BJ (cell line): ENCODE measurements at regions not wholly inside any gene's neighbourhood (a gene's known extent, or its start where the extent isn't known, plus 50 kb on each side); places are given as distances from the start of the nearest gene placed in this dataset.
"Not testable (repeated sequence)": the region's sequence is repeated elsewhere in the genome, so short reads cannot be mapped to it uniquely, and the experiment has no call there.

Experiments
- CTCF ChIA-PET: fragments of 350-600 bp; formaldehyde crosslinking; extraction: SDS; loops from one replicate; lab custom pipeline; 2021; ENCODE audit warnings: antibody characterized with exemption, inconsistent platforms; lab: Yijun Ruan, JAX
- POLR2A ChIA-PET: fragments of 300-600 bp; sonication (Branson Sonifier 250); formaldehyde crosslinking; extraction: SDS; loops from one replicate; lab custom pipeline; 2021; ENCODE audit warnings: antibody characterized with exemption; lab: Charles Lee
- DNase-seq: peaks from one replicate; pipeline ENCODE4 v3.0.0-alpha.2; 2011; ENCODE audit warnings: low read depth
- H3K27me3 ChIP-seq: 2 replicates; pipeline ENCODE4 v1.6.0; 2011; ENCODE audit warnings: low read length; ENCODE audit not compliant: control insufficient read depth, insufficient read depth
- H3K36me3 ChIP-seq: 2 replicates; pipeline ENCODE4 v1.5.1; 2011; ENCODE audit warnings: low read length; ENCODE audit not compliant: control insufficient read depth, insufficient read depth
- H3K4me3 ChIP-seq: 2 replicates; pipeline ENCODE4 v1.5.1; 2011; ENCODE audit warnings: low read depth, mild to moderate bottlenecking, control low read depth, low read length
- TF ChIP-seq, protein P1 (sequence below): IDR thresholded peaks from 2 replicates; pipeline ENCODE4 v1.5.1; 2011; ENCODE audit warnings: low read depth, mild to moderate bottlenecking, control low read depth, inconsistent platforms, low read length, moderate library complexity; ENCODE audit not compliant: insufficient read depth

- POLR2A ChIA-PET = no interaction called here
- CTCF ChIA-PET = no interaction called here
- Histone ChIP-seq H3K4me3 (no peak overlapping the region), H3K36me3 (no peaks in the 10 kb centered on the region), H3K27me3 (no peaks in the 10 kb centered on the region)
- no peak for DNase-seq
- TF ChIP-seq, protein P1, sequence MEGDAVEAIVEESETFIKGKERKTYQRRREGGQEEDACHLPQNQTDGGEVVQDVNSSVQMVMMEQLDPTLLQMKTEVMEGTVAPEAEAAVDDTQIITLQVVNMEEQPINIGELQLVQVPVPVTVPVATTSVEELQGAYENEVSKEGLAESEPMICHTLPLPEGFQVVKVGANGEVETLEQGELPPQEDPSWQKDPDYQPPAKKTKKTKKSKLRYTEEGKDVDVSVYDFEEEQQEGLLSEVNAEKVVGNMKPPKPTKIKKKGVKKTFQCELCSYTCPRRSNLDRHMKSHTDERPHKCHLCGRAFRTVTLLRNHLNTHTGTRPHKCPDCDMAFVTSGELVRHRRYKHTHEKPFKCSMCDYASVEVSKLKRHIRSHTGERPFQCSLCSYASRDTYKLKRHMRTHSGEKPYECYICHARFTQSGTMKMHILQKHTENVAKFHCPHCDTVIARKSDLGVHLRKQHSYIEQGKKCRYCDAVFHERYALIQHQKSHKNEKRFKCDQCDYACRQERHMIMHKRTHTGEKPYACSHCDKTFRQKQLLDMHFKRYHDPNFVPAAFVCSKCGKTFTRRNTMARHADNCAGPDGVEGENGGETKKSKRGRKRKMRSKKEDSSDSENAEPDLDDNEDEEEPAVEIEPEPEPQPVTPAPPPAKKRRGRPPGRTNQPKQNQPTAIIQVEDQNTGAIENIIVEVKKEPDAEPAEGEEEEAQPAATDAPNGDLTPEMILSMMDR = no peak
Measured at GRCh38 chr1:143717434-143717833, 254.4 kb downstream of the FAM72C start.

- H3K27me3 ChIP-seq, DNase-seq, CTCF ChIA-PET, H3K4me3 ChIP-seq, H3K36me3 ChIP-seq, POLR2A ChIA-PET: not testable (repeated sequence)
Measured at GRCh38 chr1:143714913-143715312, 256.9 kb downstream of the FAM72C start.

DNA sequence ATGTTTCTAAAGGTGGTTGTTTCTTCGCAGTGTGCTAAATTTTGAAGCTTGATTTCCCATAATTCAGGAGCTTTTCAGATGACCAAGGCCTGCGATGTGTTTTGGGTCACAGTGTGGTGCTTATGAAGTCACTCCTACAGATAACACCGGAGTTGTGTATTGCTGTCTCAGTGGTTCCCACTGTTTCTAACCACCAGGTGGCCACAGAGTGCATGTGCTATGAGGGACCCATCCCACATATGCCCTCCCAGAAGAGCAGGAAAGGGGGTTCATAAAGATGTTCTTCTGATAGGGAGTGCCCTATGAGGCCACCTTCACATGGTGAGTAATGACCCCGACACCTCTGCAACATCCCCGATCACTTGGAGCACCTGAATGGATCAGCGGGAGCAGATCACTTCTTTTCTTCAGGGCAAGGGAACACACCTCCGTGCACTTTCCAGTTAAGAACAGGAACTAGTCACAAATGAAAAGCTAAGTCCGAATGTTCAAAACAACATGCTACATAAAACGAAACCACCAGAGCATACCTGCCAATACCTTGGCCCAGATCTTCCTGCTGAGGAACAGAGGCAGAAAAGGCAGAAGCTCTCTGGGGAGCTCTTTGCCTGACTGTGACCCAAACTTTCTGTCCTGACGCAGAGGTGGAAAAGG lies 262.1 kb downstream of the FAM72C start:
- H3K27me3 ChIP-seq, DNase-seq, POLR2A ChIA-PET, H3K4me3 ChIP-seq, H3K36me3 ChIP-seq: not testable (repeated sequence)
- TF ChIP-seq, protein P1 = peak; percentile 45
- CTCF ChIA-PET = interaction anchor here (0.9 kb wide), 1 partner anchor 15 kb away, joined by 3 read pairs; no protein-coding TSS in a partner anchor

DNA sequence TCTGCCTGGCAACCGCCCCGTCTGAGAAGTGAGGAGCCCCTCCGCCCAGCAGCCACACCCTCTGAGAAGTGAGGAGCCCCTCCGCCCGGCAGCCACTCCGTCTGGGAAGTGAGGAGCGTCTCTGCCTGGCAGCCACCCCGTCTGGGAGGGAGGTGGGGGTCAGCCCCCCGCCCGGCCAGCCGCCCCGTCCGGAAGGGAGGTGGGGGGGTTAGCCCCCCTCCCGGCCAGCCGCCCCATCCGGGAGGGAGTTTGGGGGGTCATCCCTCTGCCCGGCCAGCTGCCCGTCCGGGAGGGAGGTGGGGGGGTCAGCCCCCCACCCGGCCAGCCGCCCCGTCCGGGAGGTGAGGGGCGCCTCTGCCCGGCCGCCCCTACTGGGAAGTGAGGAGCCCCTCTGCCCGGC lies 269.0 kb downstream of the FAM72C start:
- CTCF ChIA-PET = not testable (repeated sequence)

GRCh38 chr1:143699731-143700130 lies 272.1 kb downstream of the FAM72C start:
- Histone ChIP-seq H3K4me3 (no peak overlapping the region), H3K27me3 (peaks cover 12% of the 10 kb centered on the region), H3K36me3 (no peaks in the 10 kb centered on the region)
- ChIA-PET POLR2A (no interaction called here), CTCF (no interaction called here)
- TF ChIP-seq, protein P1 = no peak
- no peak for DNase-seq

More for the DNA sequence above, 269.0 kb downstream of the FAM72C start:
- H3K4me3 ChIP-seq, POLR2A ChIA-PET, H3K36me3 ChIP-seq, H3K27me3 ChIP-seq, DNase-seq: not testable (repeated sequence)

DNA sequence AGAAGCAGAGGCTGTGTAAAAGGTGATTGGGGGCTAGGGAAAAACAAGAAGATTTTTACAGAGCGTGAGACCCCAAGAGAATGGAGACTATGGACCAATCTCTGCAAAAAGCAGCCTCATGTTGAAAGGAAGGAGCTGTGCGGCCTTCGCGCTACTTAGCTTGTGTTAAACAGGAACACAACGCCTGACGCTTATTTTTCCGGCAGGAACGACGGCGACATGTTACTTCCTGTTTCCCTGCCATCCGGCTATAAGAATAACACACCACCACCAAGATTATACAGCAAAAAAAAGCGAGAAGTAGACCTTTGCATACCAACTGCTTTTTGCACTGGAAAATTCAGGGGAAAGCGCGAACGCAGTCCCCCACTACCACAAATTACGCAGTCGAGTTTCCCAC lies 272.7 kb downstream of the FAM72C start:
- CTCF ChIA-PET = no interaction called here
- H3K4me3 ChIP-seq = no peak overlapping the region
- H3K36me3 ChIP-seq = no peaks in the 10 kb centered on the region
- DNase-seq = no peak
- TF ChIP-seq, protein P1 = no peak
- POLR2A ChIA-PET = no interaction called here
- peaks cover 12% of the 10 kb centered on the region for H3K27me3 ChIP-seq
